ENCODE measurements at regions not wholly inside any gene's neighbourhood (a gene's known extent, or its start where the extent isn't known, plus 50 kb on each side); places are given as distances from the start of the nearest gene placed in this dataset.

- no TSS peak for BruUV-seq (replicated peaks)
- no peaks in the 10 kb centered on the region for H3K79me1 ChIP-seq (ENCODE audit: low read depth in 1 of 2, low read length in 2 of 2)
- intact Hi-C loops (cut with micrococcal nuclease) (no loop called here), dilution Hi-C loops (cut with HindIII; ENCODE audit: low sequenced_read_pairs, unreplicated experiment) (no loop called here), in situ Hi-C loops (cut with MboI; ENCODE audit: low sequenced_read_pairs) (no loop called here)
- H3K9me3 ChIP-seq (ENCODE audit: control insufficient read depth, insufficient read depth, low read length): peaks cover 14% of the 10 kb centered on the region; the same call in 1 of the 2 replicates
- no peak overlapping the region for H3K14ac ChIP-seq (replicated peaks; ENCODE audit: low read depth, low read length)
- no peaks in the 10 kb centered on the region for H3K36me3 ChIP-seq (ENCODE audit: control insufficient read depth, insufficient read depth, low read length)
- no peak overlapping the region for H3K4me3 ChIP-seq (ENCODE audit: insufficient read depth, low read depth, low read length)
- no peak overlapping the region for H4K91ac ChIP-seq (ENCODE audit: insufficient read depth, low read depth, low read length)
- ChIA-PET CTCF (no interaction called here), POLR2A (ENCODE audit: unreplicated experiment) (no interaction called here)
- WGBS, 2 experiments (ENCODE audit: extremely low coverage in 2 of 2, insufficient read length in 1 of 2): 0% methylated on average over 1 of the region's 9 CpGs; no CpG with 5 or more reads in 1 of the 2 experiments
- no peaks in the 10 kb centered on the region; the same call in 1 of the 2 replicates for H3K27me3 ChIP-seq (ENCODE audit: control insufficient read depth, insufficient read depth, low read length)
- H3K23ac ChIP-seq (ENCODE audit: low read depth, low read length): no peak overlapping the region
- H2BK15ac ChIP-seq (ENCODE audit: low read depth, low read length): no peak overlapping the region
- no peak overlapping the region for H3K56ac ChIP-seq (ENCODE audit: extremely low read depth, insufficient read depth, low read length)
- H2AK5ac ChIP-seq (ENCODE audit: low read depth, low read length): no peak overlapping the region
- no peaks in the 10 kb centered on the region for H3K9me1 ChIP-seq (ENCODE audit: insufficient read depth, low read length)
- H3K4me1 ChIP-seq (ENCODE audit: control insufficient read depth, insufficient read depth, low read length): no peaks in the 10 kb centered on the region
- no peak overlapping the region for H2BK20ac ChIP-seq (ENCODE audit: low read depth, low read length)
- H3K9ac ChIP-seq (ENCODE audit: low read depth, low read length): no peak overlapping the region
- H3K4me2 ChIP-seq (ENCODE audit: low read depth, low read length): no peak overlapping the region
- no peak overlapping the region for H2AK9ac ChIP-seq (replicated peaks; ENCODE audit: low read depth, low read length, poor library complexity)
- no peak overlapping the region for H2AFZ ChIP-seq (replicated peaks; ENCODE audit: low read length, poor library complexity)
- TF ChIP-seq RAD21 (IDR thresholded peaks at IDR 0.05; ENCODE audit: low read length): no peak
- TF ChIP-seq SMC3 (IDR thresholded peaks at IDR 0.05; ENCODE audit: low read depth, low read length): no peak
- TF ChIP-seq RFX5 (IDR thresholded peaks at IDR 0.05; ENCODE audit: low read depth, low read length): no peak
- TF ChIP-seq, protein P1, sequence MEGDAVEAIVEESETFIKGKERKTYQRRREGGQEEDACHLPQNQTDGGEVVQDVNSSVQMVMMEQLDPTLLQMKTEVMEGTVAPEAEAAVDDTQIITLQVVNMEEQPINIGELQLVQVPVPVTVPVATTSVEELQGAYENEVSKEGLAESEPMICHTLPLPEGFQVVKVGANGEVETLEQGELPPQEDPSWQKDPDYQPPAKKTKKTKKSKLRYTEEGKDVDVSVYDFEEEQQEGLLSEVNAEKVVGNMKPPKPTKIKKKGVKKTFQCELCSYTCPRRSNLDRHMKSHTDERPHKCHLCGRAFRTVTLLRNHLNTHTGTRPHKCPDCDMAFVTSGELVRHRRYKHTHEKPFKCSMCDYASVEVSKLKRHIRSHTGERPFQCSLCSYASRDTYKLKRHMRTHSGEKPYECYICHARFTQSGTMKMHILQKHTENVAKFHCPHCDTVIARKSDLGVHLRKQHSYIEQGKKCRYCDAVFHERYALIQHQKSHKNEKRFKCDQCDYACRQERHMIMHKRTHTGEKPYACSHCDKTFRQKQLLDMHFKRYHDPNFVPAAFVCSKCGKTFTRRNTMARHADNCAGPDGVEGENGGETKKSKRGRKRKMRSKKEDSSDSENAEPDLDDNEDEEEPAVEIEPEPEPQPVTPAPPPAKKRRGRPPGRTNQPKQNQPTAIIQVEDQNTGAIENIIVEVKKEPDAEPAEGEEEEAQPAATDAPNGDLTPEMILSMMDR (conservative IDR thresholded peaks at IDR 0.05; ENCODE audit: low read depth, low read length): no peak
- no peak for TF ChIP-seq RCOR1 (IDR thresholded peaks at IDR 0.05; ENCODE audit: insufficient replicate concordance, low read length)
- TF ChIP-seq MXI1 (IDR thresholded peaks at IDR 0.05; ENCODE audit: borderline replicate concordance, low read depth, low read length): no peak
- TF ChIP-seq, protein P2, sequence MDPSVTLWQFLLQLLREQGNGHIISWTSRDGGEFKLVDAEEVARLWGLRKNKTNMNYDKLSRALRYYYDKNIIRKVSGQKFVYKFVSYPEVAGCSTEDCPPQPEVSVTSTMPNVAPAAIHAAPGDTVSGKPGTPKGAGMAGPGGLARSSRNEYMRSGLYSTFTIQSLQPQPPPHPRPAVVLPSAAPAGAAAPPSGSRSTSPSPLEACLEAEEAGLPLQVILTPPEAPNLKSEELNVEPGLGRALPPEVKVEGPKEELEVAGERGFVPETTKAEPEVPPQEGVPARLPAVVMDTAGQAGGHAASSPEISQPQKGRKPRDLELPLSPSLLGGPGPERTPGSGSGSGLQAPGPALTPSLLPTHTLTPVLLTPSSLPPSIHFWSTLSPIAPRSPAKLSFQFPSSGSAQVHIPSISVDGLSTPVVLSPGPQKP (IDR thresholded peaks at IDR 0.05; ENCODE audit: borderline replicate concordance, low read depth, low read length): no peak
- TF ChIP-seq BHLHE40 (IDR thresholded peaks at IDR 0.05; ENCODE audit: low read depth, low read length): no peak
- no peak for TF ChIP-seq CHD1 (IDR thresholded peaks at IDR 0.05; ENCODE audit: low read depth, low read length)
- no peak overlapping the region for H3K4ac ChIP-seq (ENCODE audit: low read depth, low read length)
- no peak for DNase-seq
- no peak for ATAC-seq (ENCODE audit: low read depth)
- no peak overlapping the region for H4K8ac ChIP-seq (ENCODE audit: low read depth in 2 of 2, low read length in 2 of 2)
- no peak overlapping the region for H2BK120ac ChIP-seq (ENCODE audit: low read depth, low read length)
- no peak overlapping the region for H2BK5ac ChIP-seq (ENCODE audit: low read depth, low read length, poor library complexity, severe bottlenecking)
- no peaks in the 10 kb centered on the region for H4K20me1 ChIP-seq (ENCODE audit: insufficient read depth, low read length)
- no peak overlapping the region for H3K27ac ChIP-seq (ENCODE audit: insufficient read depth, low read length)
- no peak overlapping the region for H4K5ac ChIP-seq (ENCODE audit: low read depth, low read length)
- H3K18ac ChIP-seq (ENCODE audit: low read depth, low read length): no peak overlapping the region
These were observed 114.4 kb downstream of the TENT4A start for GRCh38 chr5:6827526-6828219.

Measured in IMR-90 (cell line).